OCI-LY1 (cell line): ENCODE measurements at regions not wholly inside any gene's neighbourhood (a gene's known extent, or its start where the extent isn't known, plus 50 kb on each side); places are given as distances from the start of the nearest gene placed in this dataset.
"Not testable (repeated sequence)": the region's sequence is repeated elsewhere in the genome, so short reads cannot be mapped to it uniquely, and the experiment has no call there.

Source experiments
- EZH2 ChIP-seq: fragments of 200-600 bp; sonication (generic), shearing (Covaris generic); IDR thresholded peaks from 2 replicates; pipeline ENCODE4 v1.8.0; 2017; ENCODE audit warnings: borderline replicate concordance, mixed run types, mild to moderate bottlenecking, antibody characterized with exemption, low read length, moderate library complexity, mixed read lengths
- TF ChIP-seq, protein P1 (sequence below): fragments of 200-600 bp; sonication (generic), shearing (Covaris generic); IDR thresholded peaks from 2 replicates; pipeline ENCODE4 v1.5.1; 2017; ENCODE audit warnings: mild to moderate bottlenecking, antibody characterized with exemption, low read length, moderate library complexity, mixed read lengths

DNA sequence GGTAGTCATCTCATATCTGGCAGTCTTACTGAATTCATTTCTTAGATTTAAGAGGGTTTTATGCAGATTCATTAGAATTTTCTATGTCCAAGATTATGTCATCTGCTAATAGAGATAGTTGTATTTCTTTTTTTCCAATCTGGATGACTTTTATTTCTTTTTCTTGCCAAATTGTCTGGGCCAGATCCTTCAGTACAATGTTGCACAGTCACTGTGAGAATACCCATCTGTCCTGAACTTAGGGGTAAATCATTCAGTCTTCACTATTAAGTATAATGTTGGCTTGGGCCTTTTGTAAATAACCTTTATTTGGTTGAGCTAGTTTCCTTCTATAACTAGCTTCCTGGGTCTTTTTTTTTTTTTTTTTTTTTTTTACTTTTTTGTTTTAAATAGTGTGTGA is 213.1 kb downstream of the ANKRD30BL start:
- TF ChIP-seq, protein P1, sequence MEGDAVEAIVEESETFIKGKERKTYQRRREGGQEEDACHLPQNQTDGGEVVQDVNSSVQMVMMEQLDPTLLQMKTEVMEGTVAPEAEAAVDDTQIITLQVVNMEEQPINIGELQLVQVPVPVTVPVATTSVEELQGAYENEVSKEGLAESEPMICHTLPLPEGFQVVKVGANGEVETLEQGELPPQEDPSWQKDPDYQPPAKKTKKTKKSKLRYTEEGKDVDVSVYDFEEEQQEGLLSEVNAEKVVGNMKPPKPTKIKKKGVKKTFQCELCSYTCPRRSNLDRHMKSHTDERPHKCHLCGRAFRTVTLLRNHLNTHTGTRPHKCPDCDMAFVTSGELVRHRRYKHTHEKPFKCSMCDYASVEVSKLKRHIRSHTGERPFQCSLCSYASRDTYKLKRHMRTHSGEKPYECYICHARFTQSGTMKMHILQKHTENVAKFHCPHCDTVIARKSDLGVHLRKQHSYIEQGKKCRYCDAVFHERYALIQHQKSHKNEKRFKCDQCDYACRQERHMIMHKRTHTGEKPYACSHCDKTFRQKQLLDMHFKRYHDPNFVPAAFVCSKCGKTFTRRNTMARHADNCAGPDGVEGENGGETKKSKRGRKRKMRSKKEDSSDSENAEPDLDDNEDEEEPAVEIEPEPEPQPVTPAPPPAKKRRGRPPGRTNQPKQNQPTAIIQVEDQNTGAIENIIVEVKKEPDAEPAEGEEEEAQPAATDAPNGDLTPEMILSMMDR = not testable (repeated sequence)
- TF ChIP-seq EZH2 = not testable (repeated sequence)
